HG02981 (cell line): ENCODE measurements at regions not wholly inside any gene's neighbourhood (a gene's known extent, or its start where the extent isn't known, plus 50 kb on each side); places are given as distances from the start of the nearest gene placed in this dataset.

Source experiments
- ATAC-seq: cut with Tn5 transposase; IDR thresholded peaks from one replicate; pipeline ENCODE4 v1.9.1; 2021; ENCODE audit warnings: mild to moderate bottlenecking, moderate library complexity; ENCODE audit not compliant: unreplicated experiment

GRCh38 chr6:148140772-148141557 lies 201.7 kb upstream of the SASH1 start:
- ATAC-seq: no peak

GRCh38 chr6:148142821-148143220 lies 199.8 kb upstream of the SASH1 start:
- ATAC-seq: no peak

- no peak for ATAC-seq
Measured at GRCh38 chr6:148143771-148144170, 198.9 kb upstream of the SASH1 start.

- no peak for ATAC-seq
Measured at GRCh38 chr6:148144917-148145521, 197.6 kb upstream of the SASH1 start.

DNA sequence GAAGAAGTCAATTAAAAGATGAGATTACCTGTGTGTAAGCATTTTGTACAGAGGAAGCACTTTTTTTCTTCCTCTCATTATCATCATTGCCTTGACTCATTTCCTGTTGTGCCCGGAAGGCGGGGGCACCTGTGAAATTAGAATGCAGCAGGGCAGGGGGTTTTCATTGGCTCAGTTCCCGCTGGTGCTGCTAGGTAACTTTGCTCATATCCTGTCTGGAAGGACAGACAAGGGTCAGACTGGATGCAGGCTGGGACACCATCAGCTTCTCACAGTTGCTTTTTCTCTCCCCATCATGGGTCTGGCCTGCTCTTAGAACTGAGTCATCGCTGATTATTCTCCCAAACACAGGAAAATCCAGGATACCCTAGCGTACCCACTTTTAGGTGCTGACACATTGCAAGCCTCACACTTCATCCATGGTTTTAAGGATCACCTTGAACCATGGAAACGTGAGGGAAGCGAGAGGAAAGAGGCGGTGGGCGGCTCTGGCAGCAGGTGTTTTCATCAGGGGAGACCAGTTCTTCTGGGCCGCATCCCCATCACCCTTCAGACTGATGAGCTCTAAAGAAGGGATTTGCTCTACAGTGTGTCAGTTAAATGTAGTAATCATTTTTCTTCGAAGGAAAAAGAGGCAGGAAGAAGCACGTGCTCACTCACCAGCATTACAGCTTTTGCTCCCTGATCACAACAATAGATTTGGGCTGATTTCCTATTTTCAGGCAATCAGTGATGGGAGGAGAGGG lies 195.7 kb upstream of the SASH1 start:
- ATAC-seq: no peak

GRCh38 chr6:148147463-148147830 lies 195.2 kb upstream of the SASH1 start:
- ATAC-seq: no peak

DNA sequence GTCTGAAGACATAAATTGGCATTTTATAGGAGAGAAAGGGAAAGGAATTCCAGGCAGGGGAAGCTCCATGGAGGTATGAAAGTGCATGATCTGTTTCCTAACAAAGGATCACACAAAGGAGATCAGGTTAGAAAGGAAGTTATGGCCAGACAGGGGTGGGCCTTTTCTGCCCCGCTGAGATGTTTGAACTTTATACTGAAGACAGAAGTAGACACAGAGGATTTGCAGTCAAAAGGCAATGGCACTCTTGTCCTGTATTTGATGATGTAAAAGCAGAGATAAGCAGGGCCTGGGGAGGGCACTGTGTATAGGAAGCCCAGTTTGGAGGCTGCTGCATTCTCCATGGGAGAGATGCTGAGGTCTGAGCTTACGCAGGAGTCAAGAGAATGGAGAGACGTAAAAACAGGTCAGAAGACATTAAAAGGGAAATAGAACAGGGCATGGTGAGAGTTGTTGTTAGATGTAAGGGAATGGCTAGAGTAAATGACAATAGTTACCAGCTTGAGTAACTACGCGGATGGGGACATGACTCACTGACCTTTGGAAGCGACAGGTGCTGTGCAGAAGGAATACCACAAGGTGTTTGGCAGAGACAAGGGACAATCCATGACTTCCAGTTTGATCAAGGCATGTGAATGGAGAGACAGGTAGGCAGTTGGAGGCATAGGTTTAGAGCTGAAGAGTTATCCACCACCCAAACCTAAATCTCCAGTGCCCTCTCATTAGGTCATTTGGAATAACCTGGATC lies 190.6 kb upstream of the SASH1 start:
- no peak for ATAC-seq

DNA sequence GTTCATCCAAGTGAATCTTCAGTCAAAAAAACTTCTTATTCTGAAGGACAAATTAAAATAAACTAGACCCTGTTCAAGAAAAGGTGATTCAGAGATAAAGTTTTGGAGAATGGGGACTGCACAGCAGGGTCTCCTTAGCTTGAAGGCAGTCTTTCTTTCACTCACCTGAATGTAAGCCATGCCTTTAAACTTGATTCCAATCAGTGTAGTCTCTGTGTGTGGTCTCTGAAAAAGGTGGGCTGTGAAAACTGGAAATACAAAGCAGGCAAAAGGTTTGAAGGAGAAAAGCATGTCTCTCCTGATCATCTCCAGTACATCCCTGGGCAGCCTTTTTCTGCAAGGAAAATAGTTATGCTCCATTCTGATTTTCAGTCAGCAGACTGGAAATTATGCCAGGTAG lies 188.0 kb upstream of the SASH1 start:
- ATAC-seq: no peak

DNA sequence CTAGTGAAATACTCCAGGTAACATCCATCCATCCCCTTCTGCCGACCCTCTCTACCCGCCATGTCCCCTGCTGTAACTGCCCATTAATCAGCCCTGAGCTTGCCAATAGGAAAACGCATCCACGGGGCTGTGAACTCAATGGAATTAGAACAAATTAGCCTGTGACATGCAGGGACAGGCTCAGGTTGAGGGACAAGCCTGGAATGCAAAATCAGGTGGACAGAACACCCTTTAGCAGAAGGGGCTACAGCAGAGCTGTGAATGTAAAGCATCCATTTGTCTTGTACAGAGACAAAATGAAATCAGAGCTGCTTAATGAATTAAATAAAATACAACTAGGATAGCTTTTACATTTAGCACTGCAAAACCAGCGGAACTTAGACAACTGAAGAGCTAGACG lies 187.3 kb upstream of the SASH1 start:
- no peak for ATAC-seq

GRCh38 chr6:148157841-148158240 lies 184.8 kb upstream of the SASH1 start:
- ATAC-seq: no peak

DNA sequence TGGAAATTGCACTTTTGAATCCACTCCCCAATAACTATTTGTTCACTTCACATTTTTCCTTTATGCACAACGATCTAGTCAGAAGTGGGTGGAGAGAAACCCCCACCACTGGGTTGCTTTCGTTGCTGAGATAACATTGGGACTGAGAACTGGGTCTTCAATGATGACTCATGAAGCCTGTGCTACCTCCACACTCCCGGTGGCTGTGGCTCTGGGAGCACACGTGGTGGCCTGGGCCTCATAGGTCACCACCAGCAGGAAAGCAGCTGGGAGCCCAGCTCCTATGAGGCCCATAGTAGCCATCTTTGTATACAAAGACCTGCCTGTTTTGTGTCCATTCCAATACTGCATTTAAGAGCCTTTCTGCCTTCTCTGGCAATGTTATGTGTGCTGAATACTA lies 178.0 kb upstream of the SASH1 start:
- ATAC-seq: no peak

GRCh38 chr6:148166339-148166968 lies 176.2 kb upstream of the SASH1 start:
- peak; percentile 50 for ATAC-seq

DNA sequence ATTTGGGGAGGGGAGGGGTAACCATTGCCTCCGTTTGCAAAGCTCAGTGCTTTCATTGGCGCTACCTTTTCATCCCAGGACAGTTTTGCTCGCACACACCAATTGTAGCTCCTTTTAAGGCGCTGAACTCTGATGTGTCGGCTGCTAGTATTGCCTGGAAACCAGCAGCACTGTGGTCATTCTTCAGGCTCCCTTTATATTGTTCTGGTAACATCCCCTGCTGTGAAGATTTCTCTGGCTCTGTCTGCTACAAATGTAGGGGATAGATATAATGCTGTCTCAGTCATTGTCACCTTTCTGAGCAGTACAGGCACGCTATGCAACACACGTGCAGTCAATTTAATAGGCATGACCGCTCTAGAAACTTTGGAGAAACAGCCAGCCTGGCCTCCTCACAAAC lies 172.9 kb upstream of the SASH1 start:
- ATAC-seq: no peak

GRCh38 chr6:148170286-148170685 lies 172.4 kb upstream of the SASH1 start:
- no peak for ATAC-seq

DNA sequence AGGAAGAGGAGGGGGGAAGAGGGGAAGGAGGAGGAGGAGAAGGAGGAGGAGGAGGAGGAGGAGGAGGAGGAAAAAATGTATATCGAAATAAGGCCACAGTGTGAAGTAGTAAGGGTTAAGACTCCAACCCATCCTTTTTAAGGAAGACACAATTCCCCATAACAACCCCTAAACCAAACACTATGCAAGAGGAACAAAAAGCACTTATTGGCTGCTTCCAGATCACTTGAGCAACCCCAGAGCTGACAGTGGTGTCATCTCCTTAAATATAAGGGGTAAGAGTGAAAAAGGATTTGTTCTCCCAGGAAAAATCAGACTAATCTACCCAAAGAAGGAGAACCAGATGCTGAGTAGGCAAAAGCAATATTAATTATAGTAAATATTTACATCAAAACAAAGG lies 169.1 kb upstream of the SASH1 start:
- no peak for ATAC-seq

GRCh38 chr6:148175550-148176188 lies 167.0 kb upstream of the SASH1 start:
- no peak for ATAC-seq

DNA sequence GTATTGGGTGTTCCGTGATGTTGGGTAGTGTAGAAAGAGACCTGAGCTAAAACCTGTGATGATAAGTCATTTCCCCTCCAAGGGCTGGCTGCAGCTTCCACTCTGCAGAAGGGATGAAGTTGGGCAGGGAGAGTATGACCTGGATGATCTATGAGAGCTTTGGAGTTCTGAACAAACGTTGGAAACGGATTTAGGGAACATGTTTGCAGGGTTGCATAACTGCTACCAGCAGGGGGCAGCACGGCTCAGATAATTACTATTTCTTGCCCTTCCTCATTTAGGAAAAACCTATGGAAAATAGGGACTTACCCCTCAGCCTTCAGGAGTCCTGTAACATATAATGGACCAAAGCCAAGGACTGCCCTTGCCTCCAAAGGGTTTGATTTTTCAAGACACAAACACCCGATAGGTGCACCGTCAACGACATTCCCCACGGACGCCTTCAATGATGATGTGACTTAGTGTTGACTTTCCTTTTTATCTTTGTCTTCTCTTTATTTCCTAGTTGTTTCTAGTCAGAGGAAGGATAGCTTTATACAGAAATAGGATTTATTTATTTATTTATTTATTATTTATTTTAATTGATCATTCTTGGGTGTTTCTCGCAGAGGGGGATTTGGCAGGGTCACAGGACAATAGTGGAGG lies 164.9 kb upstream of the SASH1 start:
- ATAC-seq: no peak

GRCh38 chr6:148179786-148180185 lies 162.9 kb upstream of the SASH1 start:
- no peak for ATAC-seq

DNA sequence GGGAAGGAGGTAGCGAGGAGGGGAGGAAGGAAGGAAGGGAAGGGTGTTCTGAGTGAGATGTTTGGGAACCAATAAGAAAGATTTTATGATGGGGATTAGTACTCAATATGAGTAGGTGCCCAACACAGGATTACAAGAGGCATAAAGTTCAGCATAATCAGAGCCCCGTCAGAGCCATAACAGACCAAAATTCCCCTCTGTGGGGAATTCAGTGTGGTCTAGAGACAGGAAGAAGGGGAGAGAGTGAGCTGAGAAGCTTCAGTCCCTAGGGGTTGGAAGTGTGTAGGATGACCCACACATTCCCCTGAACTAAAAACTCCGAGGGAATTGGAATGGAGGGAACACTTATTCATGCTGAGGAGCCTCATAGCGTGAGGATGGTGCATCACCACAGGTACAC lies 160.3 kb upstream of the SASH1 start:
- ATAC-seq: no peak

DNA sequence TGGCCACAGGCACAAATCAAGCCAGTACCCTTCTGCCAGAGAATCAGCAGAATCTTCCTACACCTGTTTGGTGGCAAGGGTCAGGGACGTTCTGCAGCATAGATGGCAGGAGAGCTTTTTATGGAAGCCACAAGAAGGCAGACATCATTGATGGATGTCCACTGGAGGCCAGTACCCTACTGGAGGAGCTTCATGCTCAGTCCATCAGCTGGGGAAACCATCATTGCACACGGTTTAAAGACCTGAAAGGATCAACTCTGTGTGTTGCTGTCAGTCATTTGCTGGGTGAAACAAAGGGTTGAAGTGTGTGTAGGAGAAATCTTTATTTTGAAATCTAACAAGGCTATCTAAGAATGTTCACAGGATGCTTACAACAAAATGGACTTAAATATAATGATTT lies 158.9 kb upstream of the SASH1 start:
- no peak for ATAC-seq
